Left cardiac atrium (tissue), 4 donors: ENCODE measurements at regions not wholly inside any gene's neighbourhood (a gene's known extent, or its start where the extent isn't known, plus 50 kb on each side); places are given as distances from the start of the nearest gene placed in this dataset.
A peak's percentile ranks its signal among the peaks of the same experiment; 100 is the strongest.
"Not testable (repeated sequence)": the region's sequence is repeated elsewhere in the genome, so short reads cannot be mapped to it uniquely, and the experiment has no call there.

ENCODE experiments used
- ATAC-seq, 2 donors: fragments of 200-7000 bp; cut with Tn5 transposase; one replicate each; pipeline ENCODE4 v1.9.1; 2020; ENCODE audit warnings: mild to moderate bottlenecking in 2 of 2, moderate library complexity in 2 of 2
- DNase-seq: peaks from one replicate; pipeline ENCODE4 v3.0.0-alpha.2; 2020
- intact Hi-C, 2 donors: fragments of 100-400 bp; cut with DNase I; formaldehyde crosslinking; loops; one replicate each; pipeline versions ENCODE4 v1.14.1 to v1.15.1; 2022 to 2023
- donor health status: DM: no; HTN: yes; CAD: no.
- donor health status: DM: no; HTN: yes; CAD: no; lungs with severe emphysema.
- donor health status: DM: yes; HTN: yes; CAD: no.
- donor health status: Dilated cardiomyopathy.

GRCh38 chr6:67165606-67166005, 1458.6 kb upstream of the EYS start:
- intact Hi-C loops, result no loop called here
- no peak for ATAC-seq
- DNase-seq, result no peak

DNA sequence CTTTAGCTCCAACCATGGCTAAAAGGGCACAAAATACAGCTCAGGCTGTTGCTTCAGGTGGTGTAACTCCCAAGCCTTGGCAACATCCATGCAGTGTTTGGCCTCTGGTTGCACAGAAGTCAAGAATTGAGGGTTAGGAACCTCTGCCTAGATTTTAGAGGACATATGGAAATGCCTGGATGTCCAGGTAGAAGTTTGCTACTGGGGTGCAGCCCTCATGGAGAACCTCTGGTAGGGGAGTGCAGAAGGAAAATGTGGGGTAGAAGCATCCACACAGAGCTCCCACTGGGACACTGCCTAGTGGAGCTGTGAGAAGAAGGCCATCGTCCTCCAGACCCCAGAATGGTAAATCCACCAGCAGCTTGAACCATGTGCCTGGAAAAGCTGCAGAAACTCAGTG, 1453.8 kb upstream of the EYS start:
- ATAC-seq (no peak), DNase-seq (no peak)
- intact Hi-C loops, result no loop called here

- DNase-seq (no peak), ATAC-seq (no peak)
- intact Hi-C loops, result no loop called here
These were observed 1434.0 kb upstream of the EYS start for GRCh38 chr6:67141005-67141404.

DNA sequence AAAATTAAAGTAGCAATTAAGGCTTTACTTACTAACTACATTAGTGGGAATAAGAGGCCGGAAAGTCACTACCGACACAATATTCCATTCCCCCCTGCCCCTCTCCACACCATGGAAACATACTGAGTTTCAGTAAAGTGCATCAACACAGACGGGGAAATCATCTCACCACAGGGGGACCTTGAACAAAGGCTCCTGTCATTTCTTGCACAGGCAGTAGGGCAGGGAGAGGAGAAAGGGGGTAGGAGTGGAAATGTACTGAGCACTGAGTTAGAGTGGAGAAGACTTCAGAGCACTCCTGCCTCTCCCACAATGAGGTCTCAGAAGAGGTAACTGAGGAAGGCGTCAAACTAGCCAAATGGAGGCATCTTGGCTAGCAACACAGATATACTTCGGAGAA, 1426.9 kb upstream of the EYS start:
- ATAC-seq (no peak), DNase-seq (no peak)
- intact Hi-C loops, result no loop called here

GRCh38 chr6:67131827-67132226, 1424.8 kb upstream of the EYS start:
- peak in 1 of 2 donors; percentile 38 for ATAC-seq
- DNase-seq, result no peak
- intact Hi-C loops, result no loop called here

DNA sequence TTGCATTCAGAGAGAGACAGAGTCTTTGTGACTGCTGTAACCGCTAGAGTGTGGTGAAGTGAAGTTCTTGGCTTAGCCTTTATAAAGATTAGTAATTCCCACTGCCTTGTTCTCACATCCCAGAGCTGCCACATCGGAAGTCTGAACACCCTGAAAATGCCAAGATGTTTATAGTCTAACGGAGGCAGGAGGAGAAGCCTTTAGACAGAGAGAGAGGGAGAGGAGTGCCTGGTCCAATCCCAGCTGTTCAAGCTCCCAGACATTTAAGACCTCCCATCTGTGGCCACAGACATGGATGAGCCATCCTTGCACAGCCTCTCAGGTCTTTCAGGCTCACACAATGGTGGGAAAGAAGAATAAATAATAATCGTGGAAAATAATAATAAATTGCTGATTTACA, 1422.8 kb upstream of the EYS start:
- intact Hi-C loops, result no loop called here
- ATAC-seq (no peak), DNase-seq (no peak)

DNA sequence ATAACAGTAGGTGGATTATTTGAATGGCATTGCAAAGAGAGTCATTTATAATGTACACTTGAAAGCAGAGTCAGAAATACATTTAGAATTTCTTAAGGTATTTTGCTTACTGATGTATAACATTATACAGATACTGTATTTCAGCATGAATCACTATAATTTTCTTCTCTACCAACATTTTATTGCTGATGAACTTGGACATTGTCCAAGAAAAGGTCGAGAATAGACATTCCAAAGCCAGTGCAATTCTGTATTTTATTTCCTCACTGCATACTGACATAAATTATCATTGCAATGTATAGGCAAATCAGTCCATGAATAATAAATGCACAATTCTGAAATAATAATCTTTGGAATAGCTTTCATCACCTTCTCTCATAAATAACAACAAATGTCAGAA, 1420.0 kb upstream of the EYS start:
- intact Hi-C loops, result no loop called here
- DNase-seq, result no peak

GRCh38 chr6:67121115-67121514, 1414.1 kb upstream of the EYS start:
- ATAC-seq (no peak), DNase-seq (no peak)
- intact Hi-C loops, result no loop called here

More for the DNA sequence above, 1420.0 kb upstream of the EYS start:
- no peak for ATAC-seq

- intact Hi-C loops, result no loop called here
- no peak for ATAC-seq
- no peak for DNase-seq
These were observed 1405.1 kb upstream of the EYS start for GRCh38 chr6:67112120-67112519.

GRCh38 chr6:67102743-67103142, 1395.7 kb upstream of the EYS start:
- intact Hi-C loops, result no loop called here
- no peak for ATAC-seq

DNA sequence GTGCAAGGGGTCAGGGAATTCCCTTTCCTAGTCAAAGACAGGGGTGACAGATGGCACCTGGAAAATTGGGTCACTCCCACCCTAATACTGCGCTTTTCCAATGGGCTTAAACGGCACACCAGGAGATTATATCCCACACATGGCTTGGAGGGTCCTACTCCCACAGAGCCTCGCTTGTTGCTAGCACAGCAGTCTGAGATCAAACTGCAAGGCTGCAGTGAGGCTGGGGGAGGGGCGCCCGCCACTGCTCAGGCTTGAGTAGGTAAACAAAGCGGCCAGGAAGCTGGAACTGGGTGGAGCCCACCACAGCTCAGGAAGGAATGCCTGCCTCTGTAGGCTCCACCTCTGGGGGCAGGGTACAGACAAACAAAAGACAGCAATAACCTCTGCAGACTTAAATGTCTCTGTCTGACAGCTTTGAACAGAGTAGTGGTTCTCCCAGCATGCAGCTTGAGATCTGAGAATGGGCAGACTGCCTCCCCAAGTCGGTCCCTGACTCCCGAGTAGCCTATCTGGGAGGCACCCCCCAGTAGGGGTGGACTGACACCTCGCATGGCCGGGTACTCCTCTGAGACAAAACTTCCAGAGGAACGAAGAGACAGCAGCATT, 1388.7 kb upstream of the EYS start:
- DNase-seq, ATAC-seq, intact Hi-C loops: not testable (repeated sequence)

More at GRCh38 chr6:67102743-67103142, 1395.7 kb upstream of the EYS start:
- no peak for DNase-seq

DNA sequence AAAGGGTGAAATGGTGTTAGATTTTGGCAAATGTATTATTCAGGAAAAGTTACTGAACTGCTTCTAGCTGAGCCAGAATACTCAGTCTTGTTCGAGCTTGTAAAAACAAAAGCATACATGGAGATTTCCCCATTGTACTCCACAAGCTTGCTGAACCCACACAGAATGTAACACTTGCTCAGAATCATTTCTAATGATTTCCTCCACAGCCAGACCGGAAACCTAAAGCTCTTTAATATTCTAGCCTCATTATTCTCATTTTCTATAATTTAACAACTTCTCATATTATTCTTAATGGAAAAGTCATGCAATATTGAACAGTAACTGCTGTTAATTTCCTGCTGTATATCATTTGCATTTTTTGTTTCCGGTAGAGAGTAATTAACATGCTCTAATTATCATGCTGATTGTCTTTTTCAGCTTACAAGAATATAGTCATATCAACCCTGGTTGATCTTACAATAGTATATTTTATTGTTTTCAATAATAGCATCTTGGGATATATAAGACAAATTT, 1387.5 kb upstream of the EYS start:
- intact Hi-C loops, result no loop called here
- ATAC-seq, result no peak
- no peak for DNase-seq

DNA sequence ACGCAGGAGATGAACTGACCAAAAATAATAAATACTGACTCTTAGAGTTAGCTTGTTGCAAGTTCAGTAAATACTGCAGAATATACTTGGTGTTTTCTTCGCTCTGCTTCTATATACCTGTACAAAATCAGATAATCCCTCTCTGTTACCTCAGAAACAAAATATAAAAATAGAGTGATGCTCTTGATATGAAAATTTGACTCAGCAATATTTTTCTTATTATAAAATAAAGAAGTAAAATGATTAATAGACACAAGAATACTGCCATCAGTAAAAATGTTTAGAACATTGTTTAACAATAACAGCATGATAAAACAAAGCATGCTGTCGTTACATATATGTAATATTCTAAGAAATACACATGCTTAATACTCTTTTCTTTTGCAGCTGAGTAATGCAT, 1366.9 kb upstream of the EYS start:
- DNase-seq (no peak), ATAC-seq (no peak)
- intact Hi-C loops, result no loop called here

DNA sequence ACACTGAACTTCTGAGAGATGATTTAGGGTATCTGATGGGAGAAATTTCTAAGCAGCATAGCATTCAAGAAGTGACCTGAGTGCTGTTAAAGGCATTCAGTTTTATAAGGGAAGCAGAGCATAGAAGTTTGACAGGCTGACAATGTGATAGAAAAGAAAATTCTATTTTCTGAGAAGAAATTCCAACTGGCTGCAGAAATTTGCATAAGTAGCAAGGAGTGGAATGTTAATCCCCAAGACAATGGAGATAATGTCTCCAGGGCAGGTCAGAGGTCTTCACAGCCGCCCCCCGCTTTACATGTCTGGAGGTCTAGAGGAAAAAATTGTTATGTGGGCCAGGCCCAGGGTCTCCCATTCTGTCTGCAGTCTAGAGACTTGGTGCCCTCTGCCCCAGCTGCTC, 1361.8 kb upstream of the EYS start:
- ATAC-seq, result no peak

DNA sequence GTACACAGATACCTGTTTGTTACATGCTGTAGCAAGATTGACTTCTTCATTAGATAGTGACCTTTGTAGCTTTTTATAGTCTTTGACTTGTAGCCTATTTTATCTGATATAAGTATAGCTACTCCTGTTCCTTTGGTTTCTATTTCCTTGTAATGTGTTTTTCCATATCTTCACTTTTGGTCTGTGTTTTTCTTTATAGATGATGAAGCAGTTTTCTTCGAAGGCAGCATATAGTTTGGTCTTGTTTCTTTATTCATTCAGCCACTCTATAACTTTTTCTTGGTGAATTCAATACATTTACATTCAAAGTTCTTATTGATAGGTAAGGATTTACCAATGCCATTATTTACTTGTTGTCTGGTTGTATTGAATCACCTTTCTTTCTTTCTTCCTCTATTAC, 1357.3 kb upstream of the EYS start:
- ATAC-seq (no peak), DNase-seq (no peak)
- intact Hi-C loops, result no loop called here

More for the DNA sequence above, 1361.8 kb upstream of the EYS start:
- intact Hi-C loops, result no loop called here
- DNase-seq, result no peak

DNA sequence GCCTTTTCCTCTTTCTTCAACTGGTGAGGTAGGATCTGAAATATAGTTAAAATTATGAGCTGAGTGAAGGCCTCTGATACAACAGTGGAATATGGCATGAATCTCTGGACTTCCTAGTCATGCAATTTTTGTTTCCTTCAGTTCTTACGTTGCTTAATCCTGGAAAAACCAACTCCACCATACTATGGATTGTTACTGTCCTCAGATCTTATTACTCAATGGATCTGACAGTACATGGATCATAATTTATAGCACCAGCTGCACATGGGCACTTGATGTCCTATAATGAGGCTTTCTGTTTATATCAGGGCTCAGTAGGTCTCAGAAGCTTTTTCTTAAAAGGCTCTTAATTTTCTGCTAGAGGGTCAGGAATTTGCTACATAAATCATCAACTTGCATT, 1341.0 kb upstream of the EYS start:
- ATAC-seq (no peak), DNase-seq (no peak)
- intact Hi-C loops, result no loop called here

- ATAC-seq, result no peak
These were observed 1338.0 kb upstream of the EYS start for GRCh38 chr6:67045076-67045475.

DNA sequence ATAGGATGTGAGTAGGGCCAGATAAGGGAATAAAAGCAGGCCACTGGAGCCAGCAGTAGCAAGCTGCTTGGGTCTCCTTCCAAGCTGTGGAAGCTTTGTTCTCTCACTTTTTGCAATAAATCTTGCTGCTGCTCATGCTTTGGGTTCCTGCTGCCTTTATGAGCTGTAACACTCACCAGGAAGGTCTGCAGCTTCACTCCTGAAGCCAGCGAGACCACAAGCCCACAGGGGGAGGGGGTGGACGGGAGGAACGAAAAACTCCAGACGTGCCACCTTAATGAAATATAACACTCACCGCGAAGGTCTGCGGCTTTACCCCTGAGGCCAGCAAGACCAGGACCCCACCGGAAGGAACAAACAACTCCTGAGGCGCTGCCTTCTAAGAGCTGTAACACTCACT, 1324.4 kb upstream of the EYS start:
- no peak for DNase-seq
- intact Hi-C loops, result no loop called here
- no peak for ATAC-seq

More at GRCh38 chr6:67045076-67045475, 1338.0 kb upstream of the EYS start:
- intact Hi-C loops, result no loop called here
- no peak for DNase-seq

GRCh38 chr6:67030861-67031260, 1323.8 kb upstream of the EYS start:
- DNase-seq (no peak), ATAC-seq (no peak)
- intact Hi-C loops, result no loop called here

GRCh38 chr6:67016921-67017460, 1310.0 kb upstream of the EYS start:
- no peak for DNase-seq
- no peak for ATAC-seq
- intact Hi-C loops, result no loop called here

DNA sequence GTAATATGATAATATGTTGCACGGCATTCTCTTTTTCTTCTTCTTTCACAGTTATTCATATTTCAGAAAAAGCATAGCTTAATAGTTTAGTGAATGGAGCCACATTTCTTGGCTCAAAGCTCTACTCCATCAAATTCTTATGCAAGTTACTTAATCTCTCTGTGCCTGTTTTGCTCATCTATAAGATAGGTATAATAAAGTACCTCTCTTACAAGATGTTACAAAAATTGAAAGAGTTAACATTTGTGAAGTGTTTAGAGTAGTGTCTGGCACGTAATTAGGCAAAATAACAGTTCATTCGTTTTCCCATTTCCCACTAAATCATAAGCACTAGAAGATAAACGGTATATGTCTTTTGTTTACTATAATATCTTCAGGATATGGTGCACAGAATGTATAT, 1304.4 kb upstream of the EYS start:
- no peak for ATAC-seq
- intact Hi-C loops, result no loop called here
- DNase-seq, result no peak
